PC-3 (cell line): ENCODE measurements at regions not wholly inside any gene's neighbourhood (a gene's known extent, or its start where the extent isn't known, plus 50 kb on each side); places are given as distances from the start of the nearest gene placed in this dataset.

Experiments
- ATAC-seq: fragments of 200-7000 bp; cut with Tn5 transposase; 2 replicates; pipeline ENCODE4 v1.9.1; 2020; ENCODE audit warnings: mild to moderate bottlenecking, moderate library complexity
- BruUV-seq: library from RNA; stranded (reverse); fragments of 400-500 nt; replicated peaks from 2 replicates; lab custom pipeline; 2021; lab: Mats Ljungman, UMichigan
- CTCF ChIA-PET: fragments of 300-600 bp; sonication (Branson Sonifier 250); formaldehyde crosslinking; loops from one replicate; lab custom pipeline; 2022; ENCODE audit warnings: antibody characterized with exemption; lab: Charles Lee
- POLR2A ChIA-PET: fragments of 300-600 bp; sonication (Branson Sonifier 250); formaldehyde crosslinking; loops from one replicate; lab custom pipeline; 2022; ENCODE audit warnings: antibody characterized with exemption; ENCODE audit not compliant: unreplicated experiment; lab: Charles Lee
- DNase-seq: peaks from one replicate; pipeline ENCODE4 v3.0.0-alpha.2; 2015
- H2AFZ ChIP-seq: fragments of 300-600 bp; sonication (generic); 2 replicates; pipeline ENCODE4 v1.6.0; 2016; ENCODE audit warnings: antibody characterized with exemption, low read length
- H3F3A ChIP-seq: fragments of 300-600 bp; sonication (generic); one replicate; pipeline ENCODE4 v1.6.0; 2017; ENCODE audit warnings: antibody characterized with exemption, low read length, control low read depth, mild to moderate bottlenecking; ENCODE audit not compliant: unreplicated experiment
- H3K27ac ChIP-seq: fragments of 300-600 bp; sonication (generic); 2 replicates; pipeline ENCODE4 v1.5.1; 2016; ENCODE audit warnings: mild to moderate bottlenecking, low read length
- H3K27me3 ChIP-seq: fragments of 300-600 bp; sonication (generic); 2 replicates; pipeline ENCODE4 v1.6.1; 2016; ENCODE audit warnings: low read length, mixed read lengths
- H3K36me3 ChIP-seq: fragments of 300-600 bp; sonication (generic); 2 replicates; pipeline ENCODE4 v1.6.1; 2016; ENCODE audit warnings: low read depth, mixed run types, low read length, mixed read lengths
- H3K4me1 ChIP-seq: fragments of 300-600 bp; sonication (generic); 2 replicates; pipeline ENCODE4 v1.5.1; 2016; ENCODE audit warnings: low read length; ENCODE audit not compliant: insufficient read depth
- H3K4me2 ChIP-seq: fragments of 300-600 bp; sonication (generic); 2 replicates; pipeline ENCODE4 v1.6.0; 2016; ENCODE audit warnings: low read length
- H3K4me3 ChIP-seq: fragments of 300-600 bp; sonication (generic); 2 replicates; pipeline ENCODE4 v1.5.1; 2016; ENCODE audit warnings: mild to moderate bottlenecking, low read length, mixed read lengths
- H3K79me2 ChIP-seq: fragments of 300-600 bp; sonication (generic); 2 replicates; pipeline ENCODE4 v1.6.1; 2017; ENCODE audit warnings: low read length, mixed read lengths
- H3K9ac ChIP-seq: fragments of 300-600 bp; sonication (generic); 2 replicates; pipeline ENCODE4 v1.6.0; 2016; ENCODE audit warnings: mild to moderate bottlenecking, low read length
- H3K9me2 ChIP-seq: fragments of 300-600 bp; sonication (generic); replicated peaks from 2 replicates; pipeline ENCODE4 v1.6.1; 2016; ENCODE audit warnings: mixed run types, low read length, mixed read lengths
- H3K9me3 ChIP-seq: fragments of 300-600 bp; sonication (generic); 2 replicates; pipeline ENCODE4 v1.6.1; 2016; ENCODE audit warnings: low read length, mixed read lengths
- H4K20me1 ChIP-seq: fragments of 300-600 bp; sonication (generic); 2 replicates; pipeline ENCODE4 v1.6.1; 2016; ENCODE audit warnings: low read length, mixed read lengths
- CTCF ChIP-seq: fragments of 300-600 bp; sonication (generic); conservative IDR thresholded peaks from 2 replicates; pipeline ENCODE4 v1.5.1; 2017; ENCODE audit warnings: antibody characterized with exemption, low read depth, mild to moderate bottlenecking, low read length
- EZH2 ChIP-seq: fragments of 300-600 bp; sonication (generic); IDR thresholded peaks from one replicate; pipeline ENCODE4 v1.6.1; 2017; ENCODE audit warnings: antibody characterized with exemption, mild to moderate bottlenecking, low read length; ENCODE audit not compliant: unreplicated experiment
- EZH2phosphoT487 ChIP-seq: fragments of 300-600 bp; sonication (generic); IDR thresholded peaks from 2 replicates; pipeline ENCODE4 v1.6.1; 2018; ENCODE audit warnings: mild to moderate bottlenecking, antibody characterized with exemption, low read length, borderline replicate concordance
- intact Hi-C: fragments of 100-400 bp; cut with micrococcal nuclease; formaldehyde crosslinking; loops from 2 replicates; pipeline ENCODE4 v1.9.0; 2023

DNA sequence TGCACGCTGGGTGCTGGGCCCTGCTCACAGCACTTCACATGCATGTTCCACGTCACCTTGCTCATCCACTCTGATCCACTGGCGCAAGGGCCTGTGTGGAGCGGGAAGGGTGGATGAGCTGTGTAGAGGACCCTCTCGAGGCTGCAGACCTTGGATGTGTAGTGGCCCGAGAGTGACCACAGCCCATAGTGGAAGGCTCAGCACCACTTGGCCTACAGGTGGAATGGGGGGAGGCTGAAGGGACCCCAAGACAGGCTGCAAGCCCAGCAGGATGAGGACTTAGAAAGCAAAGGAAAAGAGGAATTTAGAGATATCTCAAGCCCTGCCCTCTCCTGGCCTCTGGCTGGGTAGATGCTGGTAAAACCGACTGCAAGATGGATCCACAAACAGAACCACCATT, 175.9 kb upstream of the COPS8 start:
- ATAC-seq = no peak
- no peak overlapping the region for H2AFZ ChIP-seq
- H3K4me3 ChIP-seq = no peak overlapping the region
- H3K9ac ChIP-seq = no peak overlapping the region
- no peaks in the 10 kb centered on the region for H4K20me1 ChIP-seq
- H3F3A ChIP-seq = no peaks in the 10 kb centered on the region
- intact Hi-C loops = loop anchor here (5.0 kb wide), 1 partner anchor 117 kb away; no protein-coding TSS in a partner anchor
- H3K9me3 ChIP-seq = no peaks in the 10 kb centered on the region
- H3K27me3 ChIP-seq = no peaks in the 10 kb centered on the region
- BruUV-seq = no TSS peak
- no peak overlapping the region for H3K4me2 ChIP-seq
- H3K79me2 ChIP-seq = no peaks in the 10 kb centered on the region
- H3K27ac ChIP-seq = no peak overlapping the region
- H3K36me3 ChIP-seq = no peaks in the 10 kb centered on the region
- ChIA-PET CTCF (no interaction called here), POLR2A (no interaction called here)
- no peak for DNase-seq
- TF ChIP-seq CTCF (no peak), EZH2 (no peak), EZH2phosphoT487 (no peak)
- H3K4me1 ChIP-seq = peaks cover 6% of the 10 kb centered on the region
- no peaks in the 10 kb centered on the region for H3K9me2 ChIP-seq

DNA sequence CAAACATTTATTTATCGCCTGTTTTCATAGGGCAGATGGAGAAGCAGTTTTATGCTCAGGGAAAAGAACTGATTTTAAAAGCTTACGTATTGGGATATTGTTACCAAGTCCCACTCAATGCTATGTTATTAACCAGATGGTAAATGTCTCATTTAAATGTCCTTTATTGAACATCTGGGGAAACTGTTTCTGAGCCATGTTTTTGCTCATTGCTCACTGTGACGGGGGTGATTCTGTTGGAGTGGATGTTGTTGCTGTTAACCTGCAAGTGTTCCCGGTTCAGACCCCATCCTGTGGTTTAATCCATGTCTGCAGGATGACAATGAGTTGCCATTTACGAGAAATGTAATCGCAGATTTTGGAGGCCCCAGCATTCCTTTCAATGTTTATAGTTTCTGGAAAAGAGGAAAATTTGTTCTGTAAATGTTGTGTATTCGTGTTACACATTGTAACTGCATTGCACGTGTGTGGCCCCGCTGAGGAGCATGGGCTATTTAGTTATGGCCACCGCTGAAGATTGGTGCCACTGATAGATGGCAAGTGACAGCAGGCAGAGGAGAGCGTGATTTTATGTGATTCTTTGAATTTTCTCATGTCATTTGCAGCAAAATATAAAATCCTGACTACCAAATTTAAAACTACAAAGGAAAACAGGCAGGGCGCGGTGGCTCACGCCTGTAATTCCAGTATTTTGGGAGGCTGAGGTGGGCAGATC, 174.8 kb upstream of the COPS8 start:
- Histone ChIP-seq H2AFZ (no peak overlapping the region), H3K9ac (no peak overlapping the region)

More for the DNA sequence above, 174.8 kb upstream of the COPS8 start:
- TF ChIP-seq EZH2 = no peak
- TF ChIP-seq EZH2phosphoT487 = no peak
- no peak for TF ChIP-seq CTCF
- intact Hi-C loops = no loop called here
- Histone ChIP-seq H3K9me3 (no peaks in the 10 kb centered on the region), H3K27ac (no peak overlapping the region), H3F3A (no peaks in the 10 kb centered on the region), H3K79me2 (no peaks in the 10 kb centered on the region), H3K9me2 (no peaks in the 10 kb centered on the region), H3K4me3 (no peak overlapping the region), H4K20me1 (no peaks in the 10 kb centered on the region), H3K36me3 (no peaks in the 10 kb centered on the region), H3K4me1 (no peaks in the 10 kb centered on the region), H3K4me2 (no peak overlapping the region), H3K27me3 (no peaks in the 10 kb centered on the region)
- no peak for DNase-seq
- POLR2A ChIA-PET = no interaction called here
- BruUV-seq = no TSS peak
- no peak for ATAC-seq
- CTCF ChIA-PET = no interaction called here
